ENCODE measurements at regions not wholly inside any gene's neighbourhood (a gene's known extent, or its start where the extent isn't known, plus 50 kb on each side); places are given as distances from the start of the nearest gene placed in this dataset.

DNA sequence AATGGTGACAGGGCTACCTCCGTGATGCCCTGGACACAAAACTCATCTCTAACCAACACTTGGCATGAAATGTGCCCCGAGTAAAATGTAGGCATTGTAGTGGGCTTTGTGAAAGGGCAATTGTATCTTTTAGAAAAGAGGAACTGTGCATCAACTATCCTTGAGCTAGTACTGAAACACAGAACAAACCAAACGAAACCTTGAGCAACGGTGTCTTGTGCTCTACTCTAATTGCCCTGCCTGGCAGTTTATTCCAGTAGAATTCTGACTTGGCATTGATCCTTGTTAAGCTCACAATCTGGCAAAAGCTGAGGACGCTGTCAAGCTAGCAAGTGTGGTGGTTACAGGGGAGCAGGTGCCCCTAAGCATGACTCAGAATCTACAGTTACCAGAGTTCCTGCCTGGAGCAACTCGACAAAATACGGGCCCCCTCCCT, 707.1 kb upstream of the SPRY2 start (continued):
- peak; percentile 30 to 72; a peak in 1 of 4 replicates for TF ChIP-seq BHLHE40 (IDR thresholded peaks at IDR 0.05; ENCODE audit: borderline replicate concordance in 1 of 2, low read depth in 2 of 2, low read length in 1 of 2)
- TF ChIP-seq, protein P1, sequence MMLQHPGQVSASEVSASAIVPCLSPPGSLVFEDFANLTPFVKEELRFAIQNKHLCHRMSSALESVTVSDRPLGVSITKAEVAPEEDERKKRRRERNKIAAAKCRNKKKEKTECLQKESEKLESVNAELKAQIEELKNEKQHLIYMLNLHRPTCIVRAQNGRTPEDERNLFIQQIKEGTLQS (IDR thresholded peaks at IDR 0.05; ENCODE audit: borderline replicate concordance, extremely low read depth, low read depth, low read length) = no peak
- TF ChIP-seq MEF2B (IDR thresholded peaks at IDR 0.05; ENCODE audit: partially characterized antibody, poor library complexity, severe bottlenecking) = no peak
- no peak for TF ChIP-seq EED (IDR thresholded peaks at IDR 0.05; ENCODE audit: low read depth)
- no peak for TF ChIP-seq SIX5 (IDR thresholded peaks at IDR 0.05; ENCODE audit: low read depth, low read length, severe bottlenecking)
- TF ChIP-seq, protein P2, sequence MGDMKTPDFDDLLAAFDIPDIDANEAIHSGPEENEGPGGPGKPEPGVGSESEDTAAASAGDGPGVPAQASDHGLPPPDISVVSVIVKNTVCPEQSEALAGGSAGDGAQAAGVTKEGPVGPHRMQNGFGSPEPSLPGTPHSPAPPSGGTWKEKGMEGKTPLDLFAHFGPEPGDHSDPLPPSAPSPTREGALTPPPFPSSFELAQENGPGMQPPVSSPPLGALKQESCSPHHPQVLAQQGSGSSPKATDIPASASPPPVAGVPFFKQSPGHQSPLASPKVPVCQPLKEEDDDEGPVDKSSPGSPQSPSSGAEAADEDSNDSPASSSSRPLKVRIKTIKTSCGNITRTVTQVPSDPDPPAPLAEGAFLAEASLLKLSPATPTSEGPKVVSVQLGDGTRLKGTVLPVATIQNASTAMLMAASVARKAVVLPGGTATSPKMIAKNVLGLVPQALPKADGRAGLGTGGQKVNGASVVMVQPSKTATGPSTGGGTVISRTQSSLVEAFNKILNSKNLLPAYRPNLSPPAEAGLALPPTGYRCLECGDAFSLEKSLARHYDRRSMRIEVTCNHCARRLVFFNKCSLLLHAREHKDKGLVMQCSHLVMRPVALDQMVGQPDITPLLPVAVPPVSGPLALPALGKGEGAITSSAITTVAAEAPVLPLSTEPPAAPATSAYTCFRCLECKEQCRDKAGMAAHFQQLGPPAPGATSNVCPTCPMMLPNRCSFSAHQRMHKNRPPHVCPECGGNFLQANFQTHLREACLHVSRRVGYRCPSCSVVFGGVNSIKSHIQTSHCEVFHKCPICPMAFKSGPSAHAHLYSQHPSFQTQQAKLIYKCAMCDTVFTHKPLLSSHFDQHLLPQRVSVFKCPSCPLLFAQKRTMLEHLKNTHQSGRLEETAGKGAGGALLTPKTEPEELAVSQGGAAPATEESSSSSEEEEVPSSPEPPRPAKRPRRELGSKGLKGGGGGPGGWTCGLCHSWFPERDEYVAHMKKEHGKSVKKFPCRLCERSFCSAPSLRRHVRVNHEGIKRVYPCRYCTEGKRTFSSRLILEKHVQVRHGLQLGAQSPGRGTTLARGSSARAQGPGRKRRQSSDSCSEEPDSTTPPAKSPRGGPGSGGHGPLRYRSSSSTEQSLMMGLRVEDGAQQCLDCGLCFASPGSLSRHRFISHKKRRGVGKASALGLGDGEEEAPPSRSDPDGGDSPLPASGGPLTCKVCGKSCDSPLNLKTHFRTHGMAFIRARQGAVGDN (IDR thresholded peaks at IDR 0.05) = peak; percentile 79
- peak; percentile 95 for TF ChIP-seq MTA2 (IDR thresholded peaks at IDR 0.05; ENCODE audit: low read depth)
- TF ChIP-seq SUPT20H (IDR thresholded peaks at IDR 0.05; ENCODE audit: borderline replicate concordance, control insufficient read depth, low read depth, low read length) = no peak

DNA sequence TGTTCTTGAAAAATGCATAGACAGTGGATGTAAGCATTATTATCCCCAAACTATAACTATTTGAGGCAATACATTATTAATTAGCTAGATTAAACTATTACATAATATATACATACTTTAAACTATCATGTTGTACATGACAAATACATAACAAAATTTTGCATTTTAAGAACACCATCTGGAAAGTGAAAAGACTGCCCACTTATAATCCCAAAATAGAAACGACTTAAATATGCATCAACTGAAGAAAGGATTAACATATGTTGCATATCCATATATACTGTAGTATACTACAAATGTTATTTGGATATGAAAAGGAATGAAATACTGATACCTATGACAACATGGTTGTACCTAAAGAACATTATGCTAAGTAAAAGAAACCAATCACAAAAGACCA, 700.8 kb upstream of the SPRY2 start:
- RAD21 ChIA-PET (ENCODE audit: unreplicated experiment) = no interaction called here
- BruUV-seq (replicated peaks) = no TSS peak
- WGBS (ENCODE audit: insufficient coverage, insufficient replicate concordance, low lambda C conversion rate, missing lambda C conversion rate) = 0% methylated on average over 1 of the region's 1 CpG
- SMC1A ChIA-PET (ENCODE audit: uncharacterized antibody, unreplicated experiment) = interaction anchor here (1.3 to 2.2 kb wide), 2 partner anchors 10 to 12 kb away, joined by 4 to 6 read pairs; no protein-coding TSS in a partner anchor
- TF ChIP-seq, protein P3, sequence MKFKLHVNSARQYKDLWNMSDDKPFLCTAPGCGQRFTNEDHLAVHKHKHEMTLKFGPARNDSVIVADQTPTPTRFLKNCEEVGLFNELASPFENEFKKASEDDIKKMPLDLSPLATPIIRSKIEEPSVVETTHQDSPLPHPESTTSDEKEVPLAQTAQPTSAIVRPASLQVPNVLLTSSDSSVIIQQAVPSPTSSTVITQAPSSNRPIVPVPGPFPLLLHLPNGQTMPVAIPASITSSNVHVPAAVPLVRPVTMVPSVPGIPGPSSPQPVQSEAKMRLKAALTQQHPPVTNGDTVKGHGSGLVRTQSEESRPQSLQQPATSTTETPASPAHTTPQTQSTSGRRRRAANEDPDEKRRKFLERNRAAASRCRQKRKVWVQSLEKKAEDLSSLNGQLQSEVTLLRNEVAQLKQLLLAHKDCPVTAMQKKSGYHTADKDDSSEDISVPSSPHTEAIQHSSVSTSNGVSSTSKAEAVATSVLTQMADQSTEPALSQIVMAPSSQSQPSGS (IDR thresholded peaks at IDR 0.05; ENCODE audit: low read length) = no peak
- no peak for TF ChIP-seq ETV6 (conservative IDR thresholded peaks at IDR 0.05 in 1 of 2, IDR thresholded peaks at IDR 0.05 in 1 of 2; ENCODE audit: borderline replicate concordance in 1 of 2, low read depth in 1 of 2)
- TF ChIP-seq HDAC6 (IDR thresholded peaks at IDR 0.05; ENCODE audit: unreplicated experiment) = no peak
- TF ChIP-seq YBX1 (IDR thresholded peaks at IDR 0.05) = no peak
- no peak for TF ChIP-seq CHD1 (IDR thresholded peaks at IDR 0.05; ENCODE audit: low read depth, low read length)
- no peak for TF ChIP-seq POLR2AphosphoS5 (IDR thresholded peaks at IDR 0.05; ENCODE audit: low read length)
- TF ChIP-seq SUPT20H (IDR thresholded peaks at IDR 0.05; ENCODE audit: borderline replicate concordance, control insufficient read depth, low read depth, low read length) = no peak
- no peak for TF ChIP-seq ASH2L (IDR thresholded peaks at IDR 0.05; ENCODE audit: borderline replicate concordance, low read depth)
- TF ChIP-seq, protein P4, sequence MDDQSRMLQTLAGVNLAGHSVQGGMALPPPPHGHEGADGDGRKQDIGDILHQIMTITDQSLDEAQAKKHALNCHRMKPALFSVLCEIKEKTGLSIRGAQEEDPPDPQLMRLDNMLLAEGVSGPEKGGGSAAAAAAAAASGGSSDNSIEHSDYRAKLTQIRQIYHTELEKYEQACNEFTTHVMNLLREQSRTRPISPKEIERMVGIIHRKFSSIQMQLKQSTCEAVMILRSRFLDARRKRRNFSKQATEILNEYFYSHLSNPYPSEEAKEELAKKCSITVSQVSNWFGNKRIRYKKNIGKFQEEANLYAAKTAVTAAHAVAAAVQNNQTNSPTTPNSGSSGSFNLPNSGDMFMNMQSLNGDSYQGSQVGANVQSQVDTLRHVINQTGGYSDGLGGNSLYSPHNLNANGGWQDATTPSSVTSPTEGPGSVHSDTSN (IDR thresholded peaks at IDR 0.05; ENCODE audit: insufficient replicate concordance, low read depth, low read length) = no peak
- DNase-seq (ENCODE audit: low read depth, low spot score) = no peak
- H3K36me3 ChIP-seq (ENCODE audit: control insufficient read depth in 2 of 2, insufficient read depth in 2 of 2, low read length in 1 of 2) = no peaks in the 10 kb centered on the region
- no peaks in the 10 kb centered on the region for H3K27me3 ChIP-seq (replicated peaks in 1 of 2; ENCODE audit: control insufficient read depth in 2 of 2, insufficient read depth in 2 of 2, low read length in 1 of 2)
- intact Hi-C loops (cut with micrococcal nuclease; ENCODE audit: unreplicated experiment) (no loop called here), in situ Hi-C loops (cut with MboI) (no loop called here)
- no peaks in the 10 kb centered on the region for H3K79me2 ChIP-seq (ENCODE audit: control insufficient read depth, insufficient read depth, low read length)
- no peak for ATAC-seq
- H3K27ac ChIP-seq (ENCODE audit: control insufficient read depth, insufficient read depth) = no peak overlapping the region
- POLR2A ChIA-PET = no interaction called here
- no peak overlapping the region for H2AFZ ChIP-seq (ENCODE audit: control insufficient read depth, low read depth, low read length)
- H3K9me3 ChIP-seq (replicated peaks; ENCODE audit: control insufficient read depth, insufficient read depth, low read length) = no peaks in the 10 kb centered on the region
- FAIRE-seq = no peak
- H3K4me3 ChIP-seq = no peak overlapping the region
- no peak overlapping the region for H3K4me2 ChIP-seq (ENCODE audit: control insufficient read depth, insufficient read depth)
- CTCF ChIA-PET = interaction anchor here (1.0 to 1.5 kb wide), 2 partner anchors 24 to 129 kb away, joined by 3 read pairs; no protein-coding TSS in a partner anchor
- no peaks in the 10 kb centered on the region for H4K20me1 ChIP-seq (ENCODE audit: control insufficient read depth, insufficient read depth)
- no peaks in the 10 kb centered on the region for H3K4me1 ChIP-seq (ENCODE audit: control insufficient read depth, insufficient read depth, low read length)
- H3K9ac ChIP-seq (ENCODE audit: control insufficient read depth, insufficient read depth, low read length) = no peak overlapping the region

Measured in GM12878 (cell line).